ENCODE measurements at regions not wholly inside any gene's neighbourhood (a gene's known extent, or its start where the extent isn't known, plus 50 kb on each side); places are given as distances from the start of the nearest gene placed in this dataset.

- Histone ChIP-seq H3K27ac (no peak overlapping the region), H3K27me3 (ENCODE audit: insufficient read depth, low read depth, severe bottlenecking) (peaks cover 97% of the 10 kb centered on the region), H3K9me3 (ENCODE audit: severe bottlenecking) (peaks cover 3% of the 10 kb centered on the region), H3K4me3 (ENCODE audit: low read depth, low read length) (no peak overlapping the region), H3K36me3 (no peaks in the 10 kb centered on the region)
- no peak for DNase-seq
- TF ChIP-seq, protein P1, sequence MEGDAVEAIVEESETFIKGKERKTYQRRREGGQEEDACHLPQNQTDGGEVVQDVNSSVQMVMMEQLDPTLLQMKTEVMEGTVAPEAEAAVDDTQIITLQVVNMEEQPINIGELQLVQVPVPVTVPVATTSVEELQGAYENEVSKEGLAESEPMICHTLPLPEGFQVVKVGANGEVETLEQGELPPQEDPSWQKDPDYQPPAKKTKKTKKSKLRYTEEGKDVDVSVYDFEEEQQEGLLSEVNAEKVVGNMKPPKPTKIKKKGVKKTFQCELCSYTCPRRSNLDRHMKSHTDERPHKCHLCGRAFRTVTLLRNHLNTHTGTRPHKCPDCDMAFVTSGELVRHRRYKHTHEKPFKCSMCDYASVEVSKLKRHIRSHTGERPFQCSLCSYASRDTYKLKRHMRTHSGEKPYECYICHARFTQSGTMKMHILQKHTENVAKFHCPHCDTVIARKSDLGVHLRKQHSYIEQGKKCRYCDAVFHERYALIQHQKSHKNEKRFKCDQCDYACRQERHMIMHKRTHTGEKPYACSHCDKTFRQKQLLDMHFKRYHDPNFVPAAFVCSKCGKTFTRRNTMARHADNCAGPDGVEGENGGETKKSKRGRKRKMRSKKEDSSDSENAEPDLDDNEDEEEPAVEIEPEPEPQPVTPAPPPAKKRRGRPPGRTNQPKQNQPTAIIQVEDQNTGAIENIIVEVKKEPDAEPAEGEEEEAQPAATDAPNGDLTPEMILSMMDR (IDR thresholded peaks at IDR 0.05; ENCODE audit: low read depth, low read length), result no peak
Measured at GRCh38 chr2:65799141-65799854, 366.9 kb upstream of the SPRED2 start.

DNA sequence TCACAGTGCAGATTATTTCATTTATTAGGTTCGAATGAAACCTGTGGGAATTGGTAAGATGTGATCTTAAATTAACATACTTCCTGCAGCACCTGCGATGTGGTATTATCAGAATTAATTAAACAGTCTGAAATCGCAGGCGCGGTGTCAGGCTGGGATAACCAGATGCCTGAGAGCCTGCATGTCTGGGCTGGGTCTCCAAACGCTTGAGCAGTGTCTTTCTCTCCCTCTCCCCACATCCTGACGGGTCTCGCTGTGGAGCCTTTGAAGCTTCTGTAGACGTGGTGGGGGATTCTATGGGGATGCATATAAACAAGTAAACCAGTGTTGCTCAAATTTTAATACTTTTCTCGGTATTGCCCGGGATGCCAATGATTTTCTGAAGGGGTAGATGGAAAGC is 366.2 kb upstream of the SPRED2 start:
- TF ChIP-seq, protein P1 (IDR thresholded peaks at IDR 0.05; ENCODE audit: low read depth, low read length), result no peak
- Histone ChIP-seq H3K27me3 (ENCODE audit: insufficient read depth, low read depth, severe bottlenecking) (peaks cover 97% of the 10 kb centered on the region), H3K9me3 (ENCODE audit: severe bottlenecking) (peaks cover 3% of the 10 kb centered on the region), H3K36me3 (no peaks in the 10 kb centered on the region), H3K4me3 (ENCODE audit: low read depth, low read length) (no peak overlapping the region), H3K27ac (no peak overlapping the region)
- no peak for DNase-seq

- Histone ChIP-seq H3K27me3 (ENCODE audit: insufficient read depth, low read depth, severe bottlenecking) (peaks cover 98% of the 10 kb centered on the region), H3K4me3 (ENCODE audit: low read depth, low read length) (no peak overlapping the region), H3K27ac (no peak overlapping the region), H3K36me3 (no peaks in the 10 kb centered on the region), H3K9me3 (ENCODE audit: severe bottlenecking) (peaks cover 3% of the 10 kb centered on the region)
- no peak for DNase-seq
- TF ChIP-seq, protein P1 (IDR thresholded peaks at IDR 0.05; ENCODE audit: low read depth, low read length), result no peak
Measured at GRCh38 chr2:65794994-65795393, 362.6 kb upstream of the SPRED2 start.

GRCh38 chr2:65791404-65791975 is 359.1 kb upstream of the SPRED2 start:
- Histone ChIP-seq H3K27me3 (ENCODE audit: insufficient read depth, low read depth, severe bottlenecking) (peaks cover 96% of the 10 kb centered on the region), H3K9me3 (ENCODE audit: severe bottlenecking) (peaks cover 3% of the 10 kb centered on the region), H3K27ac (no peak overlapping the region), H3K4me3 (ENCODE audit: low read depth, low read length) (no peak overlapping the region), H3K36me3 (no peaks in the 10 kb centered on the region)
- DNase-seq, result no peak
- TF ChIP-seq, protein P1 (IDR thresholded peaks at IDR 0.05; ENCODE audit: low read depth, low read length), result no peak

- DNase-seq, result no peak
- TF ChIP-seq, protein P1 (IDR thresholded peaks at IDR 0.05; ENCODE audit: low read depth, low read length), result no peak
- peaks cover 96% of the 10 kb centered on the region for H3K27me3 ChIP-seq (ENCODE audit: insufficient read depth, low read depth, severe bottlenecking)
Measured at GRCh38 chr2:65790676-65790935, 358.2 kb upstream of the SPRED2 start.

More at GRCh38 chr2:65790676-65790935, 358.2 kb upstream of the SPRED2 start:
- peaks cover 3% of the 10 kb centered on the region for H3K9me3 ChIP-seq (ENCODE audit: severe bottlenecking)
- no peak overlapping the region for H3K27ac ChIP-seq
- H3K36me3 ChIP-seq, result no peaks in the 10 kb centered on the region
- H3K4me3 ChIP-seq (ENCODE audit: low read depth, low read length), result no peak overlapping the region

All from WERI-Rb-1 (cell line).